ENCODE measurements at regions not wholly inside any gene's neighbourhood (a gene's known extent, or its start where the extent isn't known, plus 50 kb on each side); places are given as distances from the start of the nearest gene placed in this dataset.

GRCh38 chr17:77453613-77454241, 313.0 kb downstream of the SEC14L1 start (continued):
- TF ChIP-seq GTF3C2 (IDR thresholded peaks at IDR 0.05; ENCODE audit: borderline replicate concordance, extremely low read depth, insufficient read length) (no peak), USF1 (CRISPR knock-in tag; IDR thresholded peaks at IDR 0.05) (no peak), MTA3 (IDR thresholded peaks at IDR 0.05; ENCODE audit: borderline replicate concordance) (peak; percentile 74), ZNF766 (CRISPR knock-in tag; conservative IDR thresholded peaks at IDR 0.05) (0 out of 2 replicates have a peak, but pooled peaks have one; percentile 39), FUS (optimal IDR thresholded peaks at IDR 0.05; ENCODE audit: low read depth, low read length) (no peak), TFAP4 (CRISPR knock-in tag; IDR thresholded peaks at IDR 0.05; ENCODE audit: borderline replicate concordance) (peak; percentile 45; the same call in 1 of the 2 replicates), SMAD2 (IDR thresholded peaks at IDR 0.05; ENCODE audit: low read depth, low read length) (no peak), SOX6 (IDR thresholded peaks at IDR 0.05) (no peak), ZNF583 (CRISPR knock-in tag; IDR thresholded peaks at IDR 0.05) (no peak), KAT8 (IDR thresholded peaks at IDR 0.05; ENCODE audit: low read depth) (no peak), ZNF280A (IDR thresholded peaks at IDR 0.05; ENCODE audit: low read depth, partially characterized antibody) (no peak), PPARD (CRISPR knock-in tag; IDR thresholded peaks at IDR 0.05) (no peak), ZFP91 (CRISPR knock-in tag; IDR thresholded peaks at IDR 0.05) (peak; percentile 94)
